Embryonic facial prominence (tissue), 1 donor: ENCODE measurements at regions not wholly inside any gene's neighbourhood (a gene's known extent, or its start where the extent isn't known, plus 50 kb on each side); places are given as distances from the start of the nearest gene placed in this dataset.
"Not testable (repeated sequence)": the region's sequence is repeated elsewhere in the genome, so short reads cannot be mapped to it uniquely, and the experiment has no call there.

Experiments used
- DNase-seq: peaks from one replicate; pipeline ENCODE4 v3.0.0-alpha.2; 2016; ENCODE audit errors: extremely low spot score

- no peak for DNase-seq
Measured at GRCh38 chr15:31433091-31433490, 106.5 kb downstream of the KLF13 start.

- no peak for DNase-seq
Measured at GRCh38 chr15:31433574-31433973, 106.9 kb downstream of the KLF13 start.

GRCh38 chr15:31434275-31434587 is 107.6 kb downstream of the KLF13 start:
- no peak for DNase-seq

- no peak for DNase-seq
Measured at GRCh38 chr15:31434588-31435260, 108.1 kb downstream of the KLF13 start.

- no peak for DNase-seq
Measured at GRCh38 chr15:31435261-31435911, 108.8 kb downstream of the KLF13 start.

- DNase-seq, result no peak
Measured at GRCh38 chr15:31435912-31436628, 109.4 kb downstream of the KLF13 start.

GRCh38 chr15:31437686-31438085 is 111.1 kb downstream of the KLF13 start:
- no peak for DNase-seq

- no peak for DNase-seq
Measured at GRCh38 chr15:31438601-31439265, 112.1 kb downstream of the KLF13 start.

- no peak for DNase-seq
Measured at GRCh38 chr15:31439328-31439727, 112.7 kb downstream of the KLF13 start.

- DNase-seq, result not testable (repeated sequence)
Measured at GRCh38 chr15:31440216-31440615, 113.6 kb downstream of the KLF13 start.

- DNase-seq, result no peak
Measured at GRCh38 chr15:31440754-31441311, 114.2 kb downstream of the KLF13 start.

GRCh38 chr15:31442226-31442625 is 115.6 kb downstream of the KLF13 start:
- DNase-seq, result no peak

GRCh38 chr15:31442699-31443111 is 116.1 kb downstream of the KLF13 start:
- peak; percentile 25 for DNase-seq

- DNase-seq, result no peak
Measured at GRCh38 chr15:31444844-31445243, 118.2 kb downstream of the KLF13 start.

- no peak for DNase-seq
Measured at GRCh38 chr15:31446546-31446945, 119.9 kb downstream of the KLF13 start.

GRCh38 chr15:31447931-31448634 is 121.4 kb downstream of the KLF13 start:
- DNase-seq, result no peak

- DNase-seq, result no peak
Measured at GRCh38 chr15:31448635-31448979, 122.0 kb downstream of the KLF13 start.

GRCh38 chr15:31452595-31453557 is 126.2 kb downstream of the KLF13 start:
- DNase-seq, result no peak

- no peak for DNase-seq
Measured at GRCh38 chr15:31453558-31454318, 127.1 kb downstream of the KLF13 start.

- DNase-seq, result no peak
Measured at GRCh38 chr15:31455499-31455898, 128.9 kb downstream of the KLF13 start.
